T-helper 2 cell treated with Interferon-gamma antibody and Interleukin-4, amounts not matched to agents 5 μg/mL and 100 μg/mL, for 36 hours (primary cell): ENCODE measurements at regions not wholly inside any gene's neighbourhood (a gene's known extent, or its start where the extent isn't known, plus 50 kb on each side); places are given as distances from the start of the nearest gene placed in this dataset.

Experiments
- DNase-seq: peaks from one replicate; pipeline ENCODE4 v3.0.0; 2021; ENCODE audit warnings: low spot score
- H3K27ac Mint-ChIP-seq: one replicate; pipeline ENCODE4 v1.8.0; 2021; ENCODE audit warnings: mild to moderate bottlenecking, mixed read lengths
- H3K27me3 Mint-ChIP-seq: one replicate; pipeline ENCODE4 v1.8.0; 2021; ENCODE audit warnings: low read depth, mixed read lengths
- H3K36me3 Mint-ChIP-seq: one replicate; pipeline ENCODE4 v1.8.0; 2021; ENCODE audit warnings: low read depth, mixed read lengths
- H3K4me1 Mint-ChIP-seq: one replicate; pipeline ENCODE4 v1.8.0; 2021; ENCODE audit warnings: low read depth, mixed read lengths
- H3K4me3 Mint-ChIP-seq: one replicate; pipeline ENCODE4 v1.8.0; 2022; ENCODE audit warnings: mild to moderate bottlenecking, moderate library complexity, mixed read lengths
- H3K9me3 Mint-ChIP-seq: one replicate; pipeline ENCODE4 v1.8.0; 2021; ENCODE audit warnings: mixed read lengths

GRCh38 chr21:41008974-41009373, 159.0 kb upstream of the BACE2 start:
- no peak for DNase-seq
- H3K27me3 Mint-ChIP-seq = no peaks in the 10 kb centered on the region
- no peaks in the 10 kb centered on the region for H3K4me1 Mint-ChIP-seq
- no peaks in the 10 kb centered on the region for H3K36me3 Mint-ChIP-seq
- no peak overlapping the region for H3K4me3 Mint-ChIP-seq
- no peak overlapping the region for H3K27ac Mint-ChIP-seq
- H3K9me3 Mint-ChIP-seq = peaks cover 3% of the 10 kb centered on the region

DNA sequence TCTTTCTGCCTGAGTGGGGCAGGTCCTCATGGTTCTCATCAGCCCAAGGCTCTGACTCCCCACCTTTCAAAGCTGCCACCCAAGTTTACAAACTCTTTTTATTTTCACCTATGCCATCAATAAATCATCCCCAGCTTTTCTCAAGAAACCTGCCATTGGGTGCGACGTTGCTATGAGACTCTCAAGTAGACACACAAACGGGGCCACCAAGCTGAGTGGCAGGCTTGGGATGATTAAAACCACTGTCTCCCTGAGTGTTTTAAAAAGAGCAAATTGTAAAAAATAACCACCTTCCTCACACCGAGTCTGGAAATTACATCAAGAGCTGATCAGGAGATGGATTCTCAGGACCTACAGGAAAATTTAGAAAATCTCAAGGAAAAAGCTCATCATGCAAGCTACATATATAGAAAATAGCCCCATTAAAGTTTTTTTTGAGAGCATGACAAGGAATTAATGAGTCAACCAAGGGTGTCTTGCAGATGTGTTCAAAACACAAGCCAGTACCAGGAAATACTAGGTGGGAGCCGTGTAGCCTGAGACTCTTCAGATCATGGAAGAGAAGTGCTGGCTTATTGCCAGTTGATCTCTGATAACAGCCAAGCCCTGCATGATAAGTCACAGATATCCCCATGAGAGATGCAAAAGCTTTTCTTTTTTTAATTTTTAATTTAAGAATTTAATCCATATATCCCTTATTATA, 158.4 kb upstream of the BACE2 start:
- H3K27me3 Mint-ChIP-seq = no peaks in the 10 kb centered on the region
- H3K4me1 Mint-ChIP-seq = no peaks in the 10 kb centered on the region
- no peaks in the 10 kb centered on the region for H3K36me3 Mint-ChIP-seq
- no peak for DNase-seq
- H3K9me3 Mint-ChIP-seq = no peaks in the 10 kb centered on the region
- H3K27ac Mint-ChIP-seq = no peak overlapping the region
- H3K4me3 Mint-ChIP-seq = no peak overlapping the region

GRCh38 chr21:41010101-41010435, 157.9 kb upstream of the BACE2 start:
- H3K27me3 Mint-ChIP-seq = no peaks in the 10 kb centered on the region
- H3K27ac Mint-ChIP-seq = no peak overlapping the region
- DNase-seq = no peak
- no peaks in the 10 kb centered on the region for H3K36me3 Mint-ChIP-seq
- H3K9me3 Mint-ChIP-seq = no peaks in the 10 kb centered on the region
- no peaks in the 10 kb centered on the region for H3K4me1 Mint-ChIP-seq
- no peak overlapping the region for H3K4me3 Mint-ChIP-seq

DNA sequence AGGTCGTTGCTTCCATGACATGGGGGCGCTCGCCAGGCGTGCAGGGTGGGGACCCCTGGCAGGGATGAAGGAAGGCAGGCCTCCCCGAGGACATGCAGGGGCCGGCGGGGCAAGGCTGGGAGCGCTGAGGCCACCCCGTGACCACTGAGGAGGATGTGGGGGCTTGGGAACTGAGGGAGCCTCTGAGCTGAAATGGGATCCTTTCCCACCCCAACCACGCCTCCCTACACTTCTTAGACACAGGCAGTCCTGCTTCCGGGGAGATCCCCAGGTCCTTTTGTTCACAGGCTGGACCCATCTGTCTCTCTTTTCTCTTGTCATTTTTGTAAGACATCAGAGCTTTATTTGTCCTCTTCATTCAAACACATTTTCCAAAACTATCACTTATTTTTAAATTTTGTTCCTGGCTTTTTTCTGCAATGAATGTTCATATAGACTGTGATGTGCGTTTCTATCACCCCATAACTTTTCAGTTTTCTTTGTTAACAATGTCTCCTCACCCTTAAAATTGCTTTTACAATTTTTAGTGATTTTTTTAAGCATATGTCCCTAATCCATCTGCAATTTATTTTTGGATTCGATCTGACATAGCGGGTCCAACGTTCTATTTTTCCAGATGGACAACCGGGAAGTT, 156.7 kb upstream of the BACE2 start:
- Mint-ChIP-seq H3K27me3 (no peaks in the 10 kb centered on the region), H3K27ac (no peak overlapping the region)
- no peak for DNase-seq

GRCh38 chr21:41011951-41012366, 156.0 kb upstream of the BACE2 start:
- Mint-ChIP-seq H3K27ac (no peak overlapping the region), H3K9me3 (no peaks in the 10 kb centered on the region), H3K36me3 (no peaks in the 10 kb centered on the region), H3K27me3 (no peaks in the 10 kb centered on the region), H3K4me3 (no peak overlapping the region), H3K4me1 (no peaks in the 10 kb centered on the region)
- DNase-seq = no peak

More for the DNA sequence above, 156.7 kb upstream of the BACE2 start:
- no peaks in the 10 kb centered on the region for H3K4me1 Mint-ChIP-seq
- H3K9me3 Mint-ChIP-seq = no peaks in the 10 kb centered on the region
- H3K4me3 Mint-ChIP-seq = no peak overlapping the region
- no peaks in the 10 kb centered on the region for H3K36me3 Mint-ChIP-seq

- no peak for DNase-seq
- no peak overlapping the region for H3K4me3 Mint-ChIP-seq
- H3K27me3 Mint-ChIP-seq = no peaks in the 10 kb centered on the region
- no peaks in the 10 kb centered on the region for H3K9me3 Mint-ChIP-seq
- no peak overlapping the region for H3K27ac Mint-ChIP-seq
- H3K4me1 Mint-ChIP-seq = no peaks in the 10 kb centered on the region
- H3K36me3 Mint-ChIP-seq = no peaks in the 10 kb centered on the region
These were observed 155.5 kb upstream of the BACE2 start for GRCh38 chr21:41012425-41012824.

DNA sequence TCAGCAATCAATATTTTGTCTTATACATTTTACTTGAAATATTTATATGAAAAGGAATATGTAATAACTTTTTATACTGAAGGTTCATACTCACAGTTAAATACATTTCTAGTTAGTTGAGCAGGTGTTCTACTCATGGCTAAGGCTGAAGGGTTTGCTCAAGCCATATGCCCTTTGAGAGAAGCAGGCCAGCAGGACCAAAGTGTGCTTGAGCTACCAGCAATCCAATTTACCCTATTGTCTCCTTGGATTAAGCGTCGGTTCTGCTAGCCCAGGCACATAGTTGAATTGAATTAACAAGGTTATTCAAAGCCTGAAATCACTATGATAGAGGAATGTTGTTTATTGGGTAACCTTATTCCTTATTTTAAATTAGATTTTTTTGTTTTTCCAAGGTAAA, 151.5 kb upstream of the BACE2 start:
- Mint-ChIP-seq H3K9me3 (no peaks in the 10 kb centered on the region), H3K4me3 (no peak overlapping the region), H3K27ac (no peak overlapping the region), H3K36me3 (no peaks in the 10 kb centered on the region), H3K4me1 (no peaks in the 10 kb centered on the region), H3K27me3 (no peaks in the 10 kb centered on the region)
- DNase-seq = no peak

DNA sequence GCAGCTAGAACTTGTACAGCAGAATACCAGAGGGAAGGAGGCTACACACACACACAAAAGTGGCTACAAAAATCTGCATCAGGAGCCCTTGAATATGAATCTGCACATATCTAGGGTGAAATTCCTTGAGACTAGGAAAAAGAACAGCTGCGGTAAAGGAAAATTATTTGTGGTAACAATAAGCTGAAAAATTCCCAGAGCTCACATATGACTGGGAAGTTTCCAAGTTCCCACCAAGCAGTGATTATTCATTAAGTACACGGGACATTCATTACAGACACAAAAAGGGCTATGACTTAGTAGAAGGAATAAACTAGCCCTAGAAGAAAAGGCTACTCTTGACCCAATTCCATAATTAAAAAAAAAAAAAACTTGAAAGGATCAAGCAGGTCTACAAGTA, 149.5 kb upstream of the BACE2 start:
- Mint-ChIP-seq H3K9me3 (no peaks in the 10 kb centered on the region), H3K27me3 (no peaks in the 10 kb centered on the region), H3K27ac (no peak overlapping the region), H3K4me1 (no peaks in the 10 kb centered on the region), H3K36me3 (no peaks in the 10 kb centered on the region), H3K4me3 (no peak overlapping the region)
- DNase-seq = no peak

- no peak overlapping the region for H3K27ac Mint-ChIP-seq
- H3K4me1 Mint-ChIP-seq = no peaks in the 10 kb centered on the region
- H3K4me3 Mint-ChIP-seq = no peak overlapping the region
- no peaks in the 10 kb centered on the region for H3K36me3 Mint-ChIP-seq
- no peaks in the 10 kb centered on the region for H3K9me3 Mint-ChIP-seq
- H3K27me3 Mint-ChIP-seq = no peaks in the 10 kb centered on the region
- no peak for DNase-seq
These were observed 144.0 kb upstream of the BACE2 start for GRCh38 chr21:41023936-41024335.

DNA sequence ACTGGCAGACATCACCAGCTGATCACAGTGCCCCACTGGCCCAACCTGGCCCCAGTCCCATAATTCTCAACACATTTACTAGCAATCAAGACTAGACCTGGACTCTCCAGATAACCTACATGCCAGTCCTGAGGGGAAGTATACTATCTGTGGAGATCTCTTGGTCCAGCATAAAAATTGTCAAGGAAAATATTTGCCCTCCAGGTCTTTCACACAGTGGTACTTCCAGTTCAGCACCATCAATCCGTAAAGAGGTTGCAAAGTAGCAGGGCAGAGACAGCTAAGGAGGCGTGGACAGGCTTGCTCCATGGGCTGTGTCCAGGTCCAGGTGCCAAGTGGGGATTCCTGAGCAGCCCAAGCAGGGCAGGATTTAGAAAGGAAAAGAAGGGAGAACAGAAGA, 143.6 kb upstream of the BACE2 start:
- Mint-ChIP-seq H3K4me1 (no peaks in the 10 kb centered on the region), H3K9me3 (no peaks in the 10 kb centered on the region), H3K4me3 (no peak overlapping the region), H3K27ac (no peak overlapping the region), H3K36me3 (no peaks in the 10 kb centered on the region), H3K27me3 (no peaks in the 10 kb centered on the region)
- DNase-seq = no peak

- H3K4me3 Mint-ChIP-seq = no peak overlapping the region
- H3K4me1 Mint-ChIP-seq = no peaks in the 10 kb centered on the region
- H3K27ac Mint-ChIP-seq = no peak overlapping the region
- H3K36me3 Mint-ChIP-seq = no peaks in the 10 kb centered on the region
- H3K27me3 Mint-ChIP-seq = no peaks in the 10 kb centered on the region
- no peak for DNase-seq
- no peaks in the 10 kb centered on the region for H3K9me3 Mint-ChIP-seq
These were observed 143.2 kb upstream of the BACE2 start for GRCh38 chr21:41024746-41025254.

DNA sequence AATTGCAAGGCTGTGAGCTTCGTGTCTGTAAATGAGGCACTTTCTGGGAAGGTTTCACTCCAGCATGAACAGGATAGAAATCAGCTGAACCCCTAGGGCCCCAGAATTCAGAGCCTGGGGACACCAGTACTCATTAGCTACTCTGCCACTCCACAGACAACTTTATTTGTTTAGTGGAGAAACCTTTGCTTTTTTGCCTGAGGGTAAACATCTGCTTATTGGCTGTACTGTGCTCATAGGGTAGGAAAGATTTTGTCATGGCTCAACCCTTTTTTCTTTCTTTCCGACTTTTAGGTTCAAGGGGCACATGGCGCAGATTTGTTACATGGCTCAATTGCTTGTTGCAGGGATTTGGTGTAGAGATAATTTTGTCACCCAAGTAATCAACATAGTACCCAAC, 138.4 kb upstream of the BACE2 start:
- Mint-ChIP-seq H3K4me3 (no peak overlapping the region), H3K27ac (no peak overlapping the region), H3K4me1 (no peaks in the 10 kb centered on the region), H3K36me3 (no peaks in the 10 kb centered on the region), H3K27me3 (no peaks in the 10 kb centered on the region), H3K9me3 (no peaks in the 10 kb centered on the region)
- DNase-seq = no peak

DNA sequence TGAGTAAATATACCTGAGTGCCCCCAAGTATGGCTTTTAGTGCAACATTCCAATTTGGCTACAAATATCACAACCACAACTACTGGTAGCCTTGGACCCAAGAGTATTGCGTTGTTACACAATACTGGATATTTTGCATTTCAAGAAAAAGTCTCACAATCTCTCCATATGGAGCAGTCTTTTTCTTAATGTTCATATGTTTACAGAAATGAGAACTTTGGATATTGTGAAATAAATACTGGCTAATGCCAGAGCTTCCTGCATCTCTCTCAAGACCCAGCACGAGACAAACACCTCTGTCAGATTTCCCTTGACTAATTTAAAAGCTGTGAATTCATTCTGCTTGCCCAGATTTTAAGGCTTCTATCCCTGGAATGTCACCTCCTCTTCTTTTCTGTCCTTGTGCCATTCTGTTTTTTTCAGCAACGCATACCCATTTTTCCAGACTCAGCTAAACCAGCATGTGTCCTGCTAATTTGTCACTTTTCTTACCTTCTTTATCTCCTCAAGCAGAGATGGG, 136.2 kb upstream of the BACE2 start:
- no peaks in the 10 kb centered on the region for H3K36me3 Mint-ChIP-seq
- H3K4me1 Mint-ChIP-seq = no peaks in the 10 kb centered on the region
- DNase-seq = no peak
- H3K9me3 Mint-ChIP-seq = no peaks in the 10 kb centered on the region
- no peaks in the 10 kb centered on the region for H3K27me3 Mint-ChIP-seq
- no peak overlapping the region for H3K27ac Mint-ChIP-seq
- no peak overlapping the region for H3K4me3 Mint-ChIP-seq

GRCh38 chr21:41032541-41032940, 135.4 kb upstream of the BACE2 start:
- H3K4me1 Mint-ChIP-seq = no peaks in the 10 kb centered on the region
- no peak for DNase-seq
- no peak overlapping the region for H3K4me3 Mint-ChIP-seq
- H3K27me3 Mint-ChIP-seq = no peaks in the 10 kb centered on the region
- no peaks in the 10 kb centered on the region for H3K9me3 Mint-ChIP-seq
- H3K36me3 Mint-ChIP-seq = no peaks in the 10 kb centered on the region
- no peak overlapping the region for H3K27ac Mint-ChIP-seq

- Mint-ChIP-seq H3K9me3 (no peaks in the 10 kb centered on the region), H3K4me1 (no peaks in the 10 kb centered on the region), H3K27me3 (no peaks in the 10 kb centered on the region), H3K27ac (no peak overlapping the region), H3K4me3 (no peak overlapping the region), H3K36me3 (no peaks in the 10 kb centered on the region)
- no peak for DNase-seq
These were observed 130.7 kb upstream of the BACE2 start for GRCh38 chr21:41037212-41037611.
